ENCODE measurements at regions not wholly inside any gene's neighbourhood (a gene's known extent, or its start where the extent isn't known, plus 50 kb on each side); places are given as distances from the start of the nearest gene placed in this dataset.

DNA sequence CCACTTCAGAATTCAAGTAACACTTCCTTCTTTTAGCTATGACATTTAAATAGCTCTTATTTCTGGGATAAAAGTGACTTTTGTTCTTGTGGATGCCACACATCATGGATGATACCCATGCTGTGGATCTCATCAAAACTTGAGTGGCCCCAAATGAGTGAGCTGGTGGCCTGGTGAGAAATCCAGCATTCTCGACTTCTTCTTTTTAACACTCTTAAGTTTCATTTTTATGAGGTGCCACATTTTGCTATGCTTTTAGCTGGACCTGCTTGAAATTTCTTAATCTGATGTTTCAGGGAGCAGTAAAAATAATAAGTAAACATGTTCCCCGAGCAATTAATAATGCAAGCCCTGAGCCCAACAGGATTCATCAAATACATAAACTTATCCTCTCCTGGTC lies 384.8 kb upstream of the MEF2C start:
- FAIRE-seq: no peak
- no peak overlapping the region for H2BK5ac ChIP-seq (ENCODE audit: low read depth, low read length)

More for the DNA sequence above, 384.8 kb upstream of the MEF2C start:
- no peak overlapping the region for H3K14ac ChIP-seq (ENCODE audit: insufficient read length)
- DNase-seq (ENCODE audit: low read depth in 1 of 2, low spot score in 2 of 2): no peak
- no peaks in the 10 kb centered on the region for H3K9me3 ChIP-seq (ENCODE audit: insufficient read depth in 2 of 2, low read depth in 1 of 2, low read length in 1 of 2)
- no peaks in the 10 kb centered on the region; the same call in 1 of the 2 replicates for H3K23me2 ChIP-seq (ENCODE audit: low read depth, low read length)
- H2BK20ac ChIP-seq (ENCODE audit: low read length): no peak overlapping the region
- no peak overlapping the region for H3K56ac ChIP-seq (replicated peaks; ENCODE audit: insufficient read length, low read depth, low read length)
- TF ChIP-seq KDM1A (IDR thresholded peaks at IDR 0.05; ENCODE audit: borderline replicate concordance, low read length): no peak
- no peak overlapping the region for H3K4ac ChIP-seq (replicated peaks; ENCODE audit: insufficient read length, low read depth, low read length)
- H3K9ac ChIP-seq (replicated peaks in 1 of 4; ENCODE audit: extremely low read depth in 1 of 4, low read depth in 3 of 4, low read length in 3 of 4): no peak overlapping the region
- no peak overlapping the region for H2BK15ac ChIP-seq (ENCODE audit: low read length)
- no peaks in the 10 kb centered on the region for H3K36me3 ChIP-seq (ENCODE audit: control insufficient read depth in 2 of 4, insufficient read depth in 4 of 4, low read length in 3 of 4)
- H3K79me1 ChIP-seq (ENCODE audit: low read depth, low read length): no peaks in the 10 kb centered on the region
- H3K4me3 ChIP-seq (ENCODE audit: extremely low read depth in 1 of 4, insufficient read depth in 2 of 4, low read depth in 3 of 4, low read length in 4 of 4): no peak overlapping the region
- H4K91ac ChIP-seq (replicated peaks; ENCODE audit: insufficient read length, low read length): no peak overlapping the region
- H4K5ac ChIP-seq (ENCODE audit: insufficient read length, low read depth, low read length): no peak overlapping the region
- H3K79me2 ChIP-seq (ENCODE audit: control insufficient read depth in 1 of 2, insufficient read depth in 2 of 2, low read length in 2 of 2): no peaks in the 10 kb centered on the region
- H3K4me2 ChIP-seq (ENCODE audit: insufficient read depth in 1 of 2, low read depth in 2 of 2, low read length in 2 of 2): no peak overlapping the region
- H2AK5ac ChIP-seq (ENCODE audit: low read depth, low read length): no peak overlapping the region
- no peak overlapping the region for H2BK12ac ChIP-seq (ENCODE audit: low read depth, low read length)
- no peak overlapping the region for H4K8ac ChIP-seq (ENCODE audit: extremely low read depth, insufficient read depth, low read length)
- H3K27ac ChIP-seq (ENCODE audit: low read depth, low read length): no peak overlapping the region
- no peaks in the 10 kb centered on the region for H3K27me3 ChIP-seq (replicated peaks in 1 of 4; ENCODE audit: control insufficient read depth in 3 of 4, extremely low read depth in 1 of 4, insufficient read depth in 3 of 4, low read length in 3 of 4)
- WGBS, 2 experiments (ENCODE audit: extremely low coverage in 1 of 2, insufficient coverage in 1 of 2, insufficient read length in 1 of 2, insufficient replicate concordance in 2 of 2, low coverage in 1 of 2, low lambda C conversion rate in 2 of 2, missing lambda C conversion rate in 1 of 2): 89% methylated on average over 2 of the region's 2 CpGs; no CpG with 5 or more reads in 1 of the 2 experiments
- no peaks in the 10 kb centered on the region for H4K20me1 ChIP-seq (replicated peaks in 1 of 2; ENCODE audit: control insufficient read depth in 1 of 2, insufficient read depth in 2 of 2, low read length in 2 of 2)
- no peak overlapping the region for H2BK120ac ChIP-seq (replicated peaks; ENCODE audit: low read depth, low read length)
- no peak overlapping the region for H3K18ac ChIP-seq (ENCODE audit: extremely low read depth, low read length)
- CTCF ChIA-PET (ENCODE audit: partially characterized antibody): no interaction called here
- POLR2A ChIA-PET (ENCODE audit: partially characterized antibody): no interaction called here
- H3K23ac ChIP-seq (ENCODE audit: insufficient read length): no peak overlapping the region
- H2AFZ ChIP-seq (ENCODE audit: low read length): no peak overlapping the region
- no peaks in the 10 kb centered on the region for H3K4me1 ChIP-seq (replicated peaks in 1 of 4; ENCODE audit: control insufficient read depth in 3 of 4, insufficient read depth in 4 of 4, low read length in 3 of 4)
